ENCODE measurements at regions not wholly inside any gene's neighbourhood (a gene's known extent, or its start where the extent isn't known, plus 50 kb on each side); places are given as distances from the start of the nearest gene placed in this dataset.

DNA sequence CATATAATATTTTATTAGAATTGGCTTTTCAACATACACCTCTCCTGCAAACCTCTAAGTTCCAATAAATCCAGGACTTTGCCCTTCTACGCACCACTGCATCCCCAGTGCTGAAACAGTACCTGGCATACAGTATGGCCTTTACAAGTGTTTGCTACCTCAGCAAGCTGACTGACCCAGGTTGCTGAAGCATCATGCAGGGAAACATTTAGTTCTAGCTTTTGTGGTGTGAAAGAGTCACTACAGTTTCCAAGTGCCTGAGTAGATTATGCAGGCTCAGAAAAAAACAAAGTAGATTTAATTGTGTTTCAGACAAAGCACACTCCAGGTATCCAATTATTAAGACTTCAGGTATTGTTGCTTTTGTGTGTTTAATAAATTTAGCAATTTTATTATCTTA is 614.2 kb upstream of the NRSN1 start:
- H3K27me3 Mint-ChIP-seq (ENCODE audit: low read depth) = no peaks in the 10 kb centered on the region
- H3K4me1 Mint-ChIP-seq = peaks cover 20% of the 10 kb centered on the region
- CTCF ChIA-PET = no interaction called here
- 0 out of 2 replicates have a peak, but pooled peaks cover 3% of the 10 kb centered on the region for H3K9me3 Mint-ChIP-seq
- ATAC-seq (peak; percentile 65), DNase-seq (ENCODE audit: low spot score) (no peak)
- no peaks in the 10 kb centered on the region for H3K36me3 Mint-ChIP-seq
- no peak overlapping the region for H3K27ac Mint-ChIP-seq
- POLR2A ChIA-PET = no interaction called here
- H3K4me3 Mint-ChIP-seq = no peak overlapping the region
- no peak for TF ChIP-seq ZNF423 (CRISPR knock-in tag; IDR thresholded peaks at IDR 0.05)
- no peak for TF ChIP-seq CREB1 (CRISPR knock-in tag; IDR thresholded peaks at IDR 0.05)
- TF ChIP-seq, protein P1, sequence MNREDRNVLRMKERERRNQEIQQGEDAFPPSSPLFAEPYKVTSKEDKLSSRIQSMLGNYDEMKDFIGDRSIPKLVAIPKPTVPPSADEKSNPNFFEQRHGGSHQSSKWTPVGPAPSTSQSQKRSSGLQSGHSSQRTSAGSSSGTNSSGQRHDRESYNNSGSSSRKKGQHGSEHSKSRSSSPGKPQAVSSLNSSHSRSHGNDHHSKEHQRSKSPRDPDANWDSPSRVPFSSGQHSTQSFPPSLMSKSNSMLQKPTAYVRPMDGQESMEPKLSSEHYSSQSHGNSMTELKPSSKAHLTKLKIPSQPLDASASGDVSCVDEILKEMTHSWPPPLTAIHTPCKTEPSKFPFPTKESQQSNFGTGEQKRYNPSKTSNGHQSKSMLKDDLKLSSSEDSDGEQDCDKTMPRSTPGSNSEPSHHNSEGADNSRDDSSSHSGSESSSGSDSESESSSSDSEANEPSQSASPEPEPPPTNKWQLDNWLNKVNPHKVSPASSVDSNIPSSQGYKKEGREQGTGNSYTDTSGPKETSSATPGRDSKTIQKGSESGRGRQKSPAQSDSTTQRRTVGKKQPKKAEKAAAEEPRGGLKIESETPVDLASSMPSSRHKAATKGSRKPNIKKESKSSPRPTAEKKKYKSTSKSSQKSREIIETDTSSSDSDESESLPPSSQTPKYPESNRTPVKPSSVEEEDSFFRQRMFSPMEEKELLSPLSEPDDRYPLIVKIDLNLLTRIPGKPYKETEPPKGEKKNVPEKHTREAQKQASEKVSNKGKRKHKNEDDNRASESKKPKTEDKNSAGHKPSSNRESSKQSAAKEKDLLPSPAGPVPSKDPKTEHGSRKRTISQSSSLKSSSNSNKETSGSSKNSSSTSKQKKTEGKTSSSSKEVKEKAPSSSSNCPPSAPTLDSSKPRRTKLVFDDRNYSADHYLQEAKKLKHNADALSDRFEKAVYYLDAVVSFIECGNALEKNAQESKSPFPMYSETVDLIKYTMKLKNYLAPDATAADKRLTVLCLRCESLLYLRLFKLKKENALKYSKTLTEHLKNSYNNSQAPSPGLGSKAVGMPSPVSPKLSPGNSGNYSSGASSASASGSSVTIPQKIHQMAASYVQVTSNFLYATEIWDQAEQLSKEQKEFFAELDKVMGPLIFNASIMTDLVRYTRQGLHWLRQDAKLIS (CRISPR knock-in tag; IDR thresholded peaks at IDR 0.05; ENCODE audit: borderline replicate concordance) = no peak
- no peak for TF ChIP-seq FOXP1 (CRISPR knock-in tag; IDR thresholded peaks at IDR 0.05; ENCODE audit: borderline replicate concordance)
- no peak for TF ChIP-seq SMAD3 (CRISPR knock-in tag; IDR thresholded peaks at IDR 0.05; ENCODE audit: borderline replicate concordance)
- TF ChIP-seq, protein P2, sequence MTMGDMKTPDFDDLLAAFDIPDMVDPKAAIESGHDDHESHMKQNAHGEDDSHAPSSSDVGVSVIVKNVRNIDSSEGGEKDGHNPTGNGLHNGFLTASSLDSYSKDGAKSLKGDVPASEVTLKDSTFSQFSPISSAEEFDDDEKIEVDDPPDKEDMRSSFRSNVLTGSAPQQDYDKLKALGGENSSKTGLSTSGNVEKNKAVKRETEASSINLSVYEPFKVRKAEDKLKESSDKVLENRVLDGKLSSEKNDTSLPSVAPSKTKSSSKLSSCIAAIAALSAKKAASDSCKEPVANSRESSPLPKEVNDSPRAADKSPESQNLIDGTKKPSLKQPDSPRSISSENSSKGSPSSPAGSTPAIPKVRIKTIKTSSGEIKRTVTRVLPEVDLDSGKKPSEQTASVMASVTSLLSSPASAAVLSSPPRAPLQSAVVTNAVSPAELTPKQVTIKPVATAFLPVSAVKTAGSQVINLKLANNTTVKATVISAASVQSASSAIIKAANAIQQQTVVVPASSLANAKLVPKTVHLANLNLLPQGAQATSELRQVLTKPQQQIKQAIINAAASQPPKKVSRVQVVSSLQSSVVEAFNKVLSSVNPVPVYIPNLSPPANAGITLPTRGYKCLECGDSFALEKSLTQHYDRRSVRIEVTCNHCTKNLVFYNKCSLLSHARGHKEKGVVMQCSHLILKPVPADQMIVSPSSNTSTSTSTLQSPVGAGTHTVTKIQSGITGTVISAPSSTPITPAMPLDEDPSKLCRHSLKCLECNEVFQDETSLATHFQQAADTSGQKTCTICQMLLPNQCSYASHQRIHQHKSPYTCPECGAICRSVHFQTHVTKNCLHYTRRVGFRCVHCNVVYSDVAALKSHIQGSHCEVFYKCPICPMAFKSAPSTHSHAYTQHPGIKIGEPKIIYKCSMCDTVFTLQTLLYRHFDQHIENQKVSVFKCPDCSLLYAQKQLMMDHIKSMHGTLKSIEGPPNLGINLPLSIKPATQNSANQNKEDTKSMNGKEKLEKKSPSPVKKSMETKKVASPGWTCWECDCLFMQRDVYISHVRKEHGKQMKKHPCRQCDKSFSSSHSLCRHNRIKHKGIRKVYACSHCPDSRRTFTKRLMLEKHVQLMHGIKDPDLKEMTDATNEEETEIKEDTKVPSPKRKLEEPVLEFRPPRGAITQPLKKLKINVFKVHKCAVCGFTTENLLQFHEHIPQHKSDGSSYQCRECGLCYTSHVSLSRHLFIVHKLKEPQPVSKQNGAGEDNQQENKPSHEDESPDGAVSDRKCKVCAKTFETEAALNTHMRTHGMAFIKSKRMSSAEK (CRISPR knock-in tag; IDR thresholded peaks at IDR 0.05; ENCODE audit: borderline replicate concordance) = no peak
- no peak for TF ChIP-seq TCF7 (CRISPR knock-in tag; IDR thresholded peaks at IDR 0.05; ENCODE audit: low read depth)
- TF ChIP-seq ZNF263 (CRISPR knock-in tag; IDR thresholded peaks at IDR 0.05; ENCODE audit: low read depth) = no peak

DNA sequence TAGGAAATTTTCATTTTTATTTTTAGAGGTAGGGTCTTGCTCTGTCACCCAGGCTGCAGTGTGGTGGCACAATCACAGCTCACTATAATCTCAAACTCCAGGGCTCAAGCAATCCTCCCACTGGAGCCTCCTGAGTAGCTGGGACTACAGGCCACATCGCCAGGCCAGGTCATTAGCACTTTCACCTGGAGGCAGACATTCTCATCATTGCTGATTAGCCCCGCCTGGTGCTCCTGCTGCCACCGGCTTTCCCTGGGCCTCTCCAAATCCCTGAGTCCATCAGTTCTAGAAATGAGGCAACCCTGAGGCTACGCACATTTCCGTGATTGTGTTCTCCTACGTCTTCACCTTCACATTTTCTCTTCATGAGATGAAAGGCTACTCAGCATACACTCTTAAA is 607.7 kb upstream of the NRSN1 start:
- Mint-ChIP-seq H3K27ac (no peak overlapping the region), H3K4me1 (peaks cover 22% of the 10 kb centered on the region), H3K27me3 (ENCODE audit: low read depth) (no peaks in the 10 kb centered on the region), H3K36me3 (no peaks in the 10 kb centered on the region), H3K9me3 (no peaks in the 10 kb centered on the region), H3K4me3 (no peak overlapping the region)
- ATAC-seq (peak; percentile 64), DNase-seq (ENCODE audit: low spot score) (peak; percentile 13)
- CTCF ChIA-PET = no interaction called here
- POLR2A ChIA-PET = no interaction called here
- TF ChIP-seq FOXJ3 (CRISPR knock-in tag; IDR thresholded peaks at IDR 0.05; ENCODE audit: borderline replicate concordance) = no peak

DNA sequence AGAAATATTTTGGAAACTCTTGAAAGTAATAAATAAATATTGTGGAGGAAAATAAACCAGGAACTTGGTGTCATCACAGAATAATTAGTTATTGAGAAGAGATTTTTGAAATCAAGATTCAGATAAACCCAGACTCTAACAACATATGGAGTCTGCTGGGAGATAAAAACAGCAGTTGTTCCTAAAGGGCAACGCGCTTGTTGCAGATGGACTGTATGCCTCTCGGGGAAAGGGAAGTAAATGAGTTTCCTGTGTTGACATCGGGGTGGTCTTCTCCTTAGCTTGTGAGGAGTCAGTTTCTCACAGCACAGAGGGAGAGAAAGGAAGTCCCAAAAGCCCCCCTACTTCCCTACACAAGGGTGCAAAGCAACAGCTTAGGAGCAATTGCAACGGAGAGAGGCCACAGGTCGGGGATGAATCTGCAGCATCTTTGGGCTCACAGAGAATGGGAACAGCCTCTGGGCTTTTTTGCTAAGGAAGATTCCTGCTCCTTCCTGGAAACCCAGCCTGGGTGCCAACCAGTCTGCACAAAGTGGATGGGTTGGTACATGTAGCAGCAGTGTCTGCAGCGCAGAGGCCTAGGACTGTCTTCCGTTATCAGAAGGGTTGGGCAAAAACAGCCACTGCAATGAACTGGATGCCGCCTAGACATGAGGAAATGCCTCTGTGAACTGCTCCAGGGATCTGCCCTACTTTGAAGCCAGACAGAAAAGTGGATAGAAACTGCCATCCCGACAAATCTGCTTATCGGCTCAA is 603.0 kb upstream of the NRSN1 start:
- no peaks in the 10 kb centered on the region for H3K36me3 Mint-ChIP-seq
- ChIA-PET POLR2A (no interaction called here), CTCF (no interaction called here)
- ATAC-seq (peak; percentile 60), DNase-seq (ENCODE audit: low spot score) (no peak)
- H3K4me3 Mint-ChIP-seq = no peak overlapping the region
- H3K27me3 Mint-ChIP-seq (ENCODE audit: low read depth) = no peaks in the 10 kb centered on the region
- no peak overlapping the region for H3K27ac Mint-ChIP-seq
- peaks cover 18% of the 10 kb centered on the region for H3K4me1 Mint-ChIP-seq
- H3K9me3 Mint-ChIP-seq = peaks cover 4% of the 10 kb centered on the region
- TF ChIP-seq, protein P3, sequence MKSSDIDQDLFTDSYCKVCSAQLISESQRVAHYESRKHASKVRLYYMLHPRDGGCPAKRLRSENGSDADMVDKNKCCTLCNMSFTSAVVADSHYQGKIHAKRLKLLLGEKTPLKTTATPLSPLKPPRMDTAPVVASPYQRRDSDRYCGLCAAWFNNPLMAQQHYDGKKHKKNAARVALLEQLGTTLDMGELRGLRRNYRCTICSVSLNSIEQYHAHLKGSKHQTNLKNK (CRISPR knock-in tag; IDR thresholded peaks at IDR 0.05) = no peak
- TF ChIP-seq SMAD4 (CRISPR knock-in tag; IDR thresholded peaks at IDR 0.05) (no peak), ETV6 (CRISPR knock-in tag; IDR thresholded peaks at IDR 0.05) (no peak), FOXJ3 (CRISPR knock-in tag; IDR thresholded peaks at IDR 0.05; ENCODE audit: borderline replicate concordance) (no peak), CREB1 (CRISPR knock-in tag; IDR thresholded peaks at IDR 0.05) (no peak), TCF7 (CRISPR knock-in tag; IDR thresholded peaks at IDR 0.05; ENCODE audit: low read depth) (no peak), ZNF219 (CRISPR knock-in tag; IDR thresholded peaks at IDR 0.05; ENCODE audit: borderline replicate concordance) (no peak), NR1H2 (CRISPR knock-in tag; IDR thresholded peaks at IDR 0.05) (no peak), GABPB1 (CRISPR knock-in tag; IDR thresholded peaks at IDR 0.05) (no peak), ZNF671 (CRISPR knock-in tag; IDR thresholded peaks at IDR 0.05) (no peak), ZNF416 (CRISPR knock-in tag; IDR thresholded peaks at IDR 0.05) (no peak), PRRX2 (CRISPR knock-in tag; IDR thresholded peaks at IDR 0.05) (no peak)
- TF ChIP-seq, protein P4, sequence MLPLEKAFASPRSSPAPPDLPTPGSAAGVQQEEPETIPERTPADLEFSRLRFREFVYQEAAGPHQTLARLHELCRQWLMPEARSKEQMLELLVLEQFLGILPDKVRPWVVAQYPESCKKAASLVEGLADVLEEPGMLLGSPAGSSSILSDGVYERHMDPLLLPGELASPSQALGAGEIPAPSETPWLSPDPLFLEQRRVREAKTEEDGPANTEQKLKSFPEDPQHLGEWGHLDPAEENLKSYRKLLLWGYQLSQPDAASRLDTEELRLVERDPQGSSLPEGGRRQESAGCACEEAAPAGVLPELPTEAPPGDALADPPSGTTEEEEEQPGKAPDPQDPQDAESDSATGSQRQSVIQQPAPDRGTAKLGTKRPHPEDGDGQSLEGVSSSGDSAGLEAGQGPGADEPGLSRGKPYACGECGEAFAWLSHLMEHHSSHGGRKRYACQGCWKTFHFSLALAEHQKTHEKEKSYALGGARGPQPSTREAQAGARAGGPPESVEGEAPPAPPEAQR (CRISPR knock-in tag; IDR thresholded peaks at IDR 0.05) = no peak
- TF ChIP-seq, protein P5, sequence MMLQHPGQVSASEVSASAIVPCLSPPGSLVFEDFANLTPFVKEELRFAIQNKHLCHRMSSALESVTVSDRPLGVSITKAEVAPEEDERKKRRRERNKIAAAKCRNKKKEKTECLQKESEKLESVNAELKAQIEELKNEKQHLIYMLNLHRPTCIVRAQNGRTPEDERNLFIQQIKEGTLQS (CRISPR knock-in tag; conservative IDR thresholded peaks at IDR 0.05) = no peak
